Suprapubic skin (tissue), 4 donors: ENCODE measurements at regions not wholly inside any gene's neighbourhood (a gene's known extent, or its start where the extent isn't known, plus 50 kb on each side); places are given as distances from the start of the nearest gene placed in this dataset.

Experiments used
- DNase-seq, 2 donors: peaks; one replicate each; pipeline ENCODE4 v3.0.0-alpha.2; 2019; ENCODE audit warnings: low spot score in 2 of 2
- H3K27ac ChIP-seq: fragments of 200-600 bp; sonication (generic); one replicate; pipeline ENCODE4 v1.5.1; 2019
- H3K27me3 ChIP-seq: fragments of 200-600 bp; sonication (generic); one replicate; pipeline ENCODE4 v1.5.1; 2019
- H3K36me3 ChIP-seq: fragments of 200-600 bp; sonication (generic); one replicate; pipeline ENCODE4 v1.5.1; 2019
- H3K4me1 ChIP-seq: fragments of 200-600 bp; sonication (generic); one replicate; pipeline ENCODE4 v1.5.1; 2019
- H3K4me3 ChIP-seq: fragments of 200-600 bp; sonication (generic); one replicate; pipeline ENCODE4 v1.5.1; 2019; ENCODE audit warnings: mild to moderate bottlenecking
- H3K9me3 ChIP-seq: fragments of 200-600 bp; sonication (generic); one replicate; pipeline ENCODE4 v1.5.1; 2019
- EP300 ChIP-seq: sonication (generic); formaldehyde crosslinking; IDR thresholded peaks from one replicate; pipeline ENCODE4 v1.6.1; 2017; ENCODE audit warnings: antibody characterized with exemption
- POLR2A ChIP-seq, 2 donors: fragments of 450-650 bp; IDR thresholded peaks; one replicate each; pipeline ENCODE4 v1.6.1; 2017; ENCODE audit warnings: antibody characterized with exemption in 2 of 2, mild to moderate bottlenecking in 2 of 2, moderate library complexity in 2 of 2
- POLR2AphosphoS5 ChIP-seq, 3 donors: sonication (generic); formaldehyde crosslinking; IDR thresholded peaks; one replicate each; pipeline ENCODE4 v1.6.1; 2017; ENCODE audit warnings: antibody characterized with exemption in 3 of 3
- WGBS: methylation state at CpG from one replicate; pipeline ENCODE4 v1.1.5; 2018; 5-methylcytosine and 5-hydroxymethylcytosine counted together
- TF ChIP-seq, protein P1 (sequence below), 2 donors: fragments of 200-600 bp in 1 of 2; fragments of 450-650 bp in 1 of 2; sonication (generic) in 1 of 2; IDR thresholded peaks; one replicate each; pipeline ENCODE4 v1.5.1; 2016 to 2019; ENCODE audit warnings: antibody characterized with exemption in 2 of 2, mild to moderate bottlenecking in 1 of 2, moderate library complexity in 1 of 2

DNA sequence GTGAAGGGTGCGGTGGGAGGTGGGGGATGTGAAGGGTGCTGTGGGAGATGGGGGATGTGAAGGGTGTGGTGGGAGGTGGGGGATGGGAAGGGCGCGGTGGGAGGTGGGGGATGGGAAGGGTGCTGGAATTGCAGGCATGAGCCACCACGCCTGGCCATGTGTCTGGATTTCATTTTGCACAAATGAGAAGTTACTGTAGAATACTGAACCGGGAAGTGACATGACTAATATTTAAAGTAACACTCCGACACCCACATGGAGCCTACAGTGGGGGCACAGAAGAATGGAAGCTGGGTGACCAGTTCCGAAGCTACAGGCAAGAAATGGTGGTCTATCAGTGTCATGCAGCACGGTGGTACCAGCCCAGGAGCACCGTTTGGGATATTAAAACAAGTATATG, 69.9 kb upstream of the SPTLC1 start:
- Histone ChIP-seq H3K36me3 (no peaks in the 10 kb centered on the region), H3K4me1 (no peaks in the 10 kb centered on the region), H3K4me3 (no peak overlapping the region), H3K27me3 (no peaks in the 10 kb centered on the region), H3K9me3 (no peaks in the 10 kb centered on the region), H3K27ac (no peak overlapping the region)
- TF ChIP-seq EP300 (no peak), POLR2AphosphoS5 (IDR thresholded peaks at IDR 0.05) (no peak)
- DNase-seq = no peak
- 77% methylated on average over 9 of the region's 9 CpGs for WGBS

DNA sequence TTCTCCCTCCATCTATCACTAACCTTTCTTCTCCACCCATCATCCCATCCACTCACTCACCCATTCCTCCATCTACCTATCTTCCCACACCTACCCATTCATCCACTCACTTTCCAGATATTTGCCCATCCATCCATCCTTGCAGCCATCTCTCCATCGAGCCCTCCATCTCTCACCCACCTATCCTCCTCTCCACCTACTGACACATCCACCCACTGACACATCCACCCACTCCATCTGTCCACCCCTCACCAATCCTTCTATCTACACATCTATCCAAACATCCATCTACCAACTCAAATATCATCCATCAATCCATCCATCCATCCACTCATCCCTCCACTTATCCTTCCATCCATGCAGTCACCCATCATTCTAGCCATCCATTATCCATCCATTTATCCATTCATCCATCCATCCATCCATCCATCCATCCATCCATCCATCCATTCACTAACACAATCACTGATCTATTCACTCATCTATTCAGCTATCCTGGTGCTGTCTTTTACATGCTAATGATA, 68.9 kb upstream of the SPTLC1 start:
- Histone ChIP-seq H3K36me3 (no peaks in the 10 kb centered on the region), H3K27ac (no peak overlapping the region), H3K4me1 (no peaks in the 10 kb centered on the region), H3K9me3 (no peaks in the 10 kb centered on the region), H3K27me3 (no peaks in the 10 kb centered on the region), H3K4me3 (no peak overlapping the region)
- no peak for DNase-seq
- no peak for TF ChIP-seq POLR2A (IDR thresholded peaks at IDR 0.05)
- no peak for TF ChIP-seq POLR2AphosphoS5 (IDR thresholded peaks at IDR 0.05)
- TF ChIP-seq EP300 = no peak
- TF ChIP-seq, protein P1, sequence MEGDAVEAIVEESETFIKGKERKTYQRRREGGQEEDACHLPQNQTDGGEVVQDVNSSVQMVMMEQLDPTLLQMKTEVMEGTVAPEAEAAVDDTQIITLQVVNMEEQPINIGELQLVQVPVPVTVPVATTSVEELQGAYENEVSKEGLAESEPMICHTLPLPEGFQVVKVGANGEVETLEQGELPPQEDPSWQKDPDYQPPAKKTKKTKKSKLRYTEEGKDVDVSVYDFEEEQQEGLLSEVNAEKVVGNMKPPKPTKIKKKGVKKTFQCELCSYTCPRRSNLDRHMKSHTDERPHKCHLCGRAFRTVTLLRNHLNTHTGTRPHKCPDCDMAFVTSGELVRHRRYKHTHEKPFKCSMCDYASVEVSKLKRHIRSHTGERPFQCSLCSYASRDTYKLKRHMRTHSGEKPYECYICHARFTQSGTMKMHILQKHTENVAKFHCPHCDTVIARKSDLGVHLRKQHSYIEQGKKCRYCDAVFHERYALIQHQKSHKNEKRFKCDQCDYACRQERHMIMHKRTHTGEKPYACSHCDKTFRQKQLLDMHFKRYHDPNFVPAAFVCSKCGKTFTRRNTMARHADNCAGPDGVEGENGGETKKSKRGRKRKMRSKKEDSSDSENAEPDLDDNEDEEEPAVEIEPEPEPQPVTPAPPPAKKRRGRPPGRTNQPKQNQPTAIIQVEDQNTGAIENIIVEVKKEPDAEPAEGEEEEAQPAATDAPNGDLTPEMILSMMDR (IDR thresholded peaks at IDR 0.05) = no peak
- WGBS = 81% methylated on average over 1 of the region's 1 CpG

DNA sequence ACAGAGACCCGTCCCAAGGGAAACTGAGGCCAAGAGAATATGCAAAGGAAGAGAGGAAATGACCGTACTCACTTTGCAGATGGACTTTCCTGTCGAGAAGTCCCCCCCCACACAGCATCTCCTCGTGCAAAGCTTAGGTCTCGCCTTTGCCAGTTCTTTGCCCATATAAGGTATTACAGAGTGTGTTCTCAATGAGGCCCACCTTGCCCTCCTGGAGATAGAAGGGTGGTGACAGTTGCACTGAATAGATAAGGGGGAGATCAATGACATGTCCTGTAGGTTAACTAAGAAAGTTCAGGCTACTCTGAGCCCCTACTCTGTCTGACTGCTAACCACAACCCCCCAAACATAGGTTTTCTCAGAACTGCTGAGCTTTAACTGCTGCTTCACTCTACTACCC, 68.2 kb upstream of the SPTLC1 start:
- Histone ChIP-seq H3K4me1 (no peaks in the 10 kb centered on the region), H3K27ac (no peak overlapping the region), H3K36me3 (no peaks in the 10 kb centered on the region), H3K9me3 (no peaks in the 10 kb centered on the region), H3K27me3 (no peaks in the 10 kb centered on the region), H3K4me3 (no peak overlapping the region)
- no peak for DNase-seq
- TF ChIP-seq POLR2AphosphoS5 (IDR thresholded peaks at IDR 0.05) (no peak), EP300 (no peak), POLR2A (IDR thresholded peaks at IDR 0.05) (no peak)
- TF ChIP-seq, protein P1 (IDR thresholded peaks at IDR 0.05) = no peak
- 72% methylated on average over 5 of the region's 5 CpGs for WGBS

DNA sequence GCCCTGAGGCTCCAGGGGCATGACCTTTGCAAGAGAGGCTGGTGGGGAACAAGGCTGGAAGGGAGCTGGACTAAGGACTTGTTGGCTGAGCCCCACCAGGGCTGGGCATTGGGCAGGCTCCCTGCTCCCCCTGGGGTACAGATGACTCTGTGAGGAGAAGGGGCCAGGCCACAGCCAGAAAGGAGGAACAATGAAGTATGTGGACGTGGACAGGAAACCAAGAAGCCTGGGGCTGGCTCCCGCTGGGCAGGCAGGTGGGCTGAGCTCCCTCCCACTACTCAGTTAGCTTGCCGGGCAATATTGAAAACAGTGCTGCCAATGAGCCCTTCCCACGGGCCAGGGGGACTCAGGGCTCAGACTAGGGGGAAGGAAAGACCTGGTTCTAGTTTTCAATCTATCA, 66.1 kb upstream of the SPTLC1 start:
- H3K9me3 ChIP-seq = no peaks in the 10 kb centered on the region
- no peak for DNase-seq
- H3K36me3 ChIP-seq = no peaks in the 10 kb centered on the region
- WGBS = 78% methylated on average over 4 of the region's 4 CpGs
- TF ChIP-seq POLR2AphosphoS5 (IDR thresholded peaks at IDR 0.05) = no peak
- no peaks in the 10 kb centered on the region for H3K27me3 ChIP-seq
- H3K4me3 ChIP-seq = no peak overlapping the region
- no peak overlapping the region for H3K27ac ChIP-seq
- H3K4me1 ChIP-seq = no peaks in the 10 kb centered on the region

DNA sequence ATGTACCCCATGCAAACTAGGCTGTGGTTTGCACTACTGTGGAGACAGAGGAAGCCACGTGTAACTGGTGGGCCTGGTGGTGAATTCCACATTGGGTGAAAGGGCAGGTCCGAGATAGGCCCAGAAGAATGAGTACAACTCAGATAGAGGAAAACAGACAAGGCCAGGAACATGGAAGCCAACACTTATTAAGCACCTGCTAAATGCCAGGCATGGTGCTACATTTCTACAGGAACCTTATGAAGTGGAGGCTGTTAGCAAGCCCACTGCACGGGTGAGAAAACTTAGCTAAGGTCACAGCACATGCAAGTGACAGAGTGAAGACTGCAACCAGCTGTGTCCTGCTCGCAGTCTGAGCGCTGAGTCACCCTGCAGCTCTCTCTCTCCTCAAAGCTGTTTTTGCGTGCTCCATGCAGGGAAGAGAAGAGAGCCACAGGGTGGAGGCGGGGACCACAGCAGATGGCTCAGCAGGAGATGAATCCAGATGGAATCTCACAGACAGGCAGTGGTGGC, 65.5 kb upstream of the SPTLC1 start:
- 60% methylated on average over 7 of the region's 7 CpGs for WGBS
- Histone ChIP-seq H3K9me3 (no peaks in the 10 kb centered on the region), H3K36me3 (no peaks in the 10 kb centered on the region), H3K4me3 (no peak overlapping the region), H3K4me1 (no peaks in the 10 kb centered on the region), H3K27me3 (no peaks in the 10 kb centered on the region), H3K27ac (no peak overlapping the region)
- DNase-seq = no peak
- TF ChIP-seq POLR2AphosphoS5 (IDR thresholded peaks at IDR 0.05) (no peak), POLR2A (IDR thresholded peaks at IDR 0.05) (no peak), EP300 (no peak)
- TF ChIP-seq, protein P1 (IDR thresholded peaks at IDR 0.05) = no peak

DNA sequence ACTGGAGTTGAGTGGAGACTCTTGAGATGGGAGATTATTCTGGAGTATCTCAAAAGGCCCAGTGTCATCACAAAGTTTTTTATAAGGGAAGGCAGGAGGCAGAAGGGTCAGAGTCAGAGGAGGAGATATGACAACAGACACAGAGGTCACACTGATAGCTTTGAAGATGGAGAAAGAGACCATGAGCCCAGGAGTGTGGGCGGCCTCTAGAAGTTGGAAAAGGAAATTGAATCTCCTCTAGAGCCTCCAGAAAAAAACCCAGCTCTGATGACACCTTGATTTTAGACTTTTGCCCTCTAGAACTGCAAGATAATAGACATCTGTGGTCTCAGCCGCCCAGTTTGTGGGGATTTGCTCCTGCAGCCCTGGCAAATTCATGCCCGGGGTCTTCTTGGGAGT, 64.8 kb upstream of the SPTLC1 start:
- TF ChIP-seq POLR2A (IDR thresholded peaks at IDR 0.05) = no peak
- TF ChIP-seq POLR2AphosphoS5 (IDR thresholded peaks at IDR 0.05) = no peak
- no peak for TF ChIP-seq EP300
- TF ChIP-seq, protein P1 (IDR thresholded peaks at IDR 0.05) = no peak
- no peak for DNase-seq
- H3K27ac ChIP-seq = no peak overlapping the region
- H3K36me3 ChIP-seq = no peaks in the 10 kb centered on the region
- no peaks in the 10 kb centered on the region for H3K9me3 ChIP-seq
- no peaks in the 10 kb centered on the region for H3K27me3 ChIP-seq
- H3K4me1 ChIP-seq = no peaks in the 10 kb centered on the region
- no peak overlapping the region for H3K4me3 ChIP-seq
- 90% methylated on average over 3 of the region's 3 CpGs for WGBS
